Nephron progenitor cell (in vitro differentiated cells): ENCODE measurements at regions not wholly inside any gene's neighbourhood (a gene's known extent, or its start where the extent isn't known, plus 50 kb on each side); places are given as distances from the start of the nearest gene placed in this dataset.
A peak's percentile ranks its signal among the peaks of the same experiment; 100 is the strongest.
"Not testable (repeated sequence)": the region's sequence is repeated elsewhere in the genome, so short reads cannot be mapped to it uniquely, and the experiment has no call there.

Experiments used
- DNase-seq: peaks from one replicate; pipeline ENCODE4 v3.0.0; 2021
- H3K27ac Mint-ChIP-seq: 2 replicates; pipeline ENCODE4 v1.8.0; 2021; ENCODE audit warnings: mild to moderate bottlenecking, moderate library complexity, mixed read lengths
- H3K27me3 Mint-ChIP-seq: 2 replicates; pipeline ENCODE4 v1.8.0; 2021; ENCODE audit warnings: mild to moderate bottlenecking, low read depth, mixed read lengths; ENCODE audit not compliant: poor library complexity
- H3K36me3 Mint-ChIP-seq: 2 replicates; pipeline ENCODE4 v1.8.0; 2021; ENCODE audit warnings: low read depth, mixed read lengths
- H3K4me1 Mint-ChIP-seq: 2 replicates; pipeline ENCODE4 v1.8.0; 2021; ENCODE audit warnings: mixed read lengths
- H3K4me3 Mint-ChIP-seq: 2 replicates; pipeline ENCODE4 v1.8.0; 2021; ENCODE audit warnings: mild to moderate bottlenecking, moderate library complexity, mixed read lengths
- H3K9me3 Mint-ChIP-seq: 2 replicates; pipeline ENCODE4 v1.8.0; 2021; ENCODE audit warnings: mild to moderate bottlenecking, moderate library complexity, mixed read lengths
- CTCF ChIP-seq: fragments of 200-600 bp; sonication (generic); IDR thresholded peaks from 2 replicates; pipeline ENCODE4 v1.5.0; 2021; ENCODE audit warnings: antibody characterized with exemption

GRCh38 chrX:10469-11458, 270.4 kb upstream of the PLCXD1 start:
- not testable (repeated sequence) for H3K4me3 Mint-ChIP-seq, DNase-seq, H3K27ac Mint-ChIP-seq, H3K36me3 Mint-ChIP-seq, H3K27me3 Mint-ChIP-seq, H3K4me1 Mint-ChIP-seq, H3K9me3 Mint-ChIP-seq

GRCh38 chrX:13821-14443, 267.2 kb upstream of the PLCXD1 start:
- not testable (repeated sequence) for H3K4me1 Mint-ChIP-seq, H3K27me3 Mint-ChIP-seq, H3K4me3 Mint-ChIP-seq, H3K9me3 Mint-ChIP-seq, H3K27ac Mint-ChIP-seq, H3K36me3 Mint-ChIP-seq
- peak; percentile 57 for DNase-seq

- H3K27me3 Mint-ChIP-seq, H3K36me3 Mint-ChIP-seq, H3K4me1 Mint-ChIP-seq, H3K9me3 Mint-ChIP-seq, H3K4me3 Mint-ChIP-seq, H3K27ac Mint-ChIP-seq: not testable (repeated sequence)
- DNase-seq, result peak; percentile 4
Measured at GRCh38 chrX:14452-14851, 266.7 kb upstream of the PLCXD1 start.

GRCh38 chrX:18768-19454, 262.3 kb upstream of the PLCXD1 start:
- H3K27me3 Mint-ChIP-seq, H3K4me1 Mint-ChIP-seq, H3K36me3 Mint-ChIP-seq, H3K9me3 Mint-ChIP-seq, H3K4me3 Mint-ChIP-seq, H3K27ac Mint-ChIP-seq: not testable (repeated sequence)
- peak; percentile 69 for DNase-seq

GRCh38 chrX:19455-19827, 261.7 kb upstream of the PLCXD1 start:
- H3K4me3 Mint-ChIP-seq, H3K4me1 Mint-ChIP-seq, H3K9me3 Mint-ChIP-seq, H3K27ac Mint-ChIP-seq, H3K27me3 Mint-ChIP-seq, H3K36me3 Mint-ChIP-seq, DNase-seq: not testable (repeated sequence)

- H3K27ac Mint-ChIP-seq, result no peak overlapping the region
Measured at GRCh38 chrX:19912-20571, 261.1 kb upstream of the PLCXD1 start.

GRCh38 chrX:24139-24538, 257.0 kb upstream of the PLCXD1 start:
- H3K4me1 Mint-ChIP-seq, H3K27me3 Mint-ChIP-seq, H3K36me3 Mint-ChIP-seq, H3K27ac Mint-ChIP-seq, DNase-seq, H3K9me3 Mint-ChIP-seq, H3K4me3 Mint-ChIP-seq: not testable (repeated sequence)

More at GRCh38 chrX:19912-20571, 261.1 kb upstream of the PLCXD1 start:
- peak overlapping the region; percentile 85 for H3K4me3 Mint-ChIP-seq
- H3K36me3 Mint-ChIP-seq, result no peaks in the 10 kb centered on the region
- peaks cover 8% of the 10 kb centered on the region for H3K9me3 Mint-ChIP-seq
- TF ChIP-seq CTCF, result no peak
- no peaks in the 10 kb centered on the region for H3K4me1 Mint-ChIP-seq
- DNase-seq, result peak; percentile 26
- H3K27me3 Mint-ChIP-seq, result peaks cover 5% of the 10 kb centered on the region
